Stomach (tissue), 8 donors: ENCODE measurements at regions not wholly inside any gene's neighbourhood (a gene's known extent, or its start where the extent isn't known, plus 50 kb on each side); places are given as distances from the start of the nearest gene placed in this dataset.

ENCODE experiments used
- DNase-seq, 2 donors: peaks; one replicate each; pipeline versions ENCODE4 v3.0.0 to v3.0.0-alpha.2; 2013 to 2019
- H3K27ac ChIP-seq, 5 donors: fragments of 200-600 bp in 4 of 5; sonication (generic) in 4 of 5; one replicate each; pipeline ENCODE4 v1.5.1; 2013 to 2019; ENCODE audit warnings: mild to moderate bottlenecking in 1 of 5, moderate library complexity in 1 of 5
- H3K27me3 ChIP-seq, 3 donors: fragments of 200-600 bp; sonication (generic); one replicate each; pipeline ENCODE4 v1.5.1; 2017 to 2019; ENCODE audit warnings: mixed run types in 1 of 3
- H3K36me3 ChIP-seq, 4 donors: fragments of 200-600 bp; sonication (generic); 1 replicate in 3 of 4; 2 replicates in 1 of 4; pipeline ENCODE4 v1.5.1; 2016 to 2019
- H3K4me1 ChIP-seq, 4 donors: fragments of 200-600 bp; sonication (generic); one replicate each; pipeline ENCODE4 v1.5.1; 2016 to 2019
- H3K4me3 ChIP-seq, 4 donors: fragments of 200-600 bp; sonication (generic) in 3 of 4; one replicate each; pipeline ENCODE4 v1.5.1; 2016 to 2019; ENCODE audit warnings: mild to moderate bottlenecking in 1 of 4
- H3K9me3 ChIP-seq, 4 donors: fragments of 200-600 bp; sonication (generic); one replicate each; pipeline ENCODE4 v1.5.1; 2016 to 2019
- EP300 ChIP-seq: sonication (generic); formaldehyde crosslinking; IDR thresholded peaks from one replicate; pipeline ENCODE4 v1.6.1; 2017; ENCODE audit warnings: antibody characterized with exemption
- POLR2A ChIP-seq, 4 donors: fragments of 450-650 bp; IDR thresholded peaks; one replicate each; pipeline ENCODE4 v1.6.1; 2016; ENCODE audit warnings: antibody characterized with exemption in 4 of 4, control low read depth in 2 of 4, mild to moderate bottlenecking in 1 of 4, moderate library complexity in 1 of 4
- POLR2AphosphoS5 ChIP-seq, 3 donors: sonication (generic); formaldehyde crosslinking; IDR thresholded peaks; one replicate each; pipeline ENCODE4 v1.6.1; 2016; ENCODE audit warnings: antibody characterized with exemption in 3 of 3
- WGBS, 5 donors: extraction: QIAGEN DNeasy Blood & Tissue Kit in 3 of 5; methylation state at CpG; one replicate each; pipeline versions ENCODE4 v1.1.5 to v1.1.7; 2013 to 2018; 5-methylcytosine and 5-hydroxymethylcytosine counted together
- intact Hi-C: fragments of 100-400 bp; cut with DNase I; formaldehyde crosslinking; loops from one replicate; pipeline ENCODE4 v1.15.1; 2023; ENCODE audit warnings: low total_unique reads
- TF ChIP-seq, protein P1 (sequence below), 7 experiments: fragments of 450-650 bp in 4 of 7; fragments of 200-600 bp in 3 of 7; sonication (generic) in 3 of 7; IDR thresholded peaks; one replicate each; pipeline ENCODE4 v1.5.1; 2016 to 2019; ENCODE audit warnings: antibody characterized with exemption in 7 of 7, control low read depth in 2 of 7, mild to moderate bottlenecking in 1 of 7
- donor health status: healthy with polysubstance abuse.
- donor health status: Bipolar disorder and iron deficiency.
- donor health status: healthy.

DNA sequence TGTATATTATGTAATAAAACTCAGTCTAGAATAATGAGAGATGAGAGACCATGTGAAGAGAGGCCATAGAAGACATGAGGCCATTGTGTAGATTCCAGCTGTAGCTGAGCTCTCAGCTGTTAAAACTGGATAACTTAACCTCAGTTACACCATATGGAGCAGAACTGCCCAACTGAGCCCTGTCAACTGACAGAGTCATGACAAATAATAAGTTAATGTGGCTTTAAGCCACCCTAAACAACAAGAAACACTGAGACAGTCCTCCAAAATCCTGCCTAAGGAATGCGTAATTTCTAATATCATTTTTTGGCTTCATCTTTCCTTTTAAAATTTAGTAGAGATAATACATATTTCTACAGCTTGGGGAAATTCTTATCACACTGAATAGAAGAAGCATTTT is 580.0 kb upstream of the RGS18 start:
- TF ChIP-seq POLR2A (IDR thresholded peaks at IDR 0.05) = no peak
- TF ChIP-seq, protein P1, sequence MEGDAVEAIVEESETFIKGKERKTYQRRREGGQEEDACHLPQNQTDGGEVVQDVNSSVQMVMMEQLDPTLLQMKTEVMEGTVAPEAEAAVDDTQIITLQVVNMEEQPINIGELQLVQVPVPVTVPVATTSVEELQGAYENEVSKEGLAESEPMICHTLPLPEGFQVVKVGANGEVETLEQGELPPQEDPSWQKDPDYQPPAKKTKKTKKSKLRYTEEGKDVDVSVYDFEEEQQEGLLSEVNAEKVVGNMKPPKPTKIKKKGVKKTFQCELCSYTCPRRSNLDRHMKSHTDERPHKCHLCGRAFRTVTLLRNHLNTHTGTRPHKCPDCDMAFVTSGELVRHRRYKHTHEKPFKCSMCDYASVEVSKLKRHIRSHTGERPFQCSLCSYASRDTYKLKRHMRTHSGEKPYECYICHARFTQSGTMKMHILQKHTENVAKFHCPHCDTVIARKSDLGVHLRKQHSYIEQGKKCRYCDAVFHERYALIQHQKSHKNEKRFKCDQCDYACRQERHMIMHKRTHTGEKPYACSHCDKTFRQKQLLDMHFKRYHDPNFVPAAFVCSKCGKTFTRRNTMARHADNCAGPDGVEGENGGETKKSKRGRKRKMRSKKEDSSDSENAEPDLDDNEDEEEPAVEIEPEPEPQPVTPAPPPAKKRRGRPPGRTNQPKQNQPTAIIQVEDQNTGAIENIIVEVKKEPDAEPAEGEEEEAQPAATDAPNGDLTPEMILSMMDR (IDR thresholded peaks at IDR 0.05) = no peak
- no peak for TF ChIP-seq EP300
- TF ChIP-seq POLR2AphosphoS5 (IDR thresholded peaks at IDR 0.05) = no peak
- WGBS, 5 donors = 74 to 95% (median 93%) methylated on average over 1 of the region's 1 CpG
- no peak overlapping the region for H3K4me3 ChIP-seq
- no peaks in the 10 kb centered on the region for H3K4me1 ChIP-seq
- H3K27me3 ChIP-seq = no peaks in the 10 kb centered on the region
- H3K9me3 ChIP-seq = no peaks in the 10 kb centered on the region
- H3K36me3 ChIP-seq = no peaks in the 10 kb centered on the region
- peak in 1 of 2 donors; percentile 19 for DNase-seq
- no peak overlapping the region for H3K27ac ChIP-seq
- intact Hi-C loops = no loop called here

DNA sequence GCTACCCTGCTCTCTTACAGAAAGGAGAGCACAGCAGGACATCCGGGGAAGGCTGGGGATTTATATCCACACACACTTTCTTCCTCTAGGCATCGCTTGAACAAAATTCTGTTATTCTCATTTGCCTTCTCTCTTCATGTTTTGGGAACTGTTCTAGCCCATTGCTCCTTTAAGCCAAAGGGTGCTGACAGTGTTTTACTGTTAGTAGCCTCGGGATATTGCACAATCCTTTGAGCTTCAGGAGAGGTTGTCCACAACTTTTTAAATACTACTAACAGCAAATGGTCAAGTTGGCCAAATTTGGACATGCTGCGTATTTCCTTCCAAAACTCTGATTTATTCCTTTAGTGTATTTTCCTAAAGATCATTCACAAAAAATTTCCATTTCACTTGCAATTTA is 579.2 kb upstream of the RGS18 start:
- Histone ChIP-seq H3K27ac (no peak overlapping the region), H3K9me3 (no peaks in the 10 kb centered on the region), H3K27me3 (no peaks in the 10 kb centered on the region), H3K36me3 (no peaks in the 10 kb centered on the region), H3K4me3 (no peak overlapping the region), H3K4me1 (no peaks in the 10 kb centered on the region)
- intact Hi-C loops = no loop called here
- 75 to 85% (median 81%) methylated on average over 4 of the region's 4 CpGs for WGBS, 5 donors
- no peak for DNase-seq
- TF ChIP-seq, protein P1 (IDR thresholded peaks at IDR 0.05) = no peak
- no peak for TF ChIP-seq POLR2A (IDR thresholded peaks at IDR 0.05)
- TF ChIP-seq EP300 = no peak
- no peak for TF ChIP-seq POLR2AphosphoS5 (IDR thresholded peaks at IDR 0.05)

DNA sequence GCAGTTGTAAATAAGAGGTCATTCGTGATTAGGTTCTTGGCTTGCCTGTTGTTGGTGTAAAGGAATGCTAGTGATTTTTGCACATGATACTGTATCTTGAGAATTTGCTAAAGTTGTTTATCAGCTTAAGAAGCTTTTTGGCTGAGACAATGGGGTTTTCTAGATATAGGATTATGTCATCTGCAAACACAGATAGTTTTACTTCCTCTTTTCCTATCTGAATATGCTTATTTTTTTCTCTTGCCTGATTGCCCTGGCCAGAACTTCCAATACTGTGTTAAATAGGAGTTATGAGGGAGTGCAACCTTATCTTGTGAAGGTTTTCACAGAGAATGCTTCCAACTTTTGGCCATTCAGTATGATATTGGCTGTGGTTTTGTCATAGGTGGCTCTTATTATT is 576.1 kb upstream of the RGS18 start:
- no peaks in the 10 kb centered on the region for H3K36me3 ChIP-seq
- no peaks in the 10 kb centered on the region for H3K4me1 ChIP-seq
- no peaks in the 10 kb centered on the region for H3K27me3 ChIP-seq
- TF ChIP-seq EP300 (no peak), POLR2A (IDR thresholded peaks at IDR 0.05) (no peak), POLR2AphosphoS5 (IDR thresholded peaks at IDR 0.05) (no peak)
- TF ChIP-seq, protein P1 (IDR thresholded peaks at IDR 0.05) = no peak
- intact Hi-C loops = no loop called here
- 11 to 40% (median 26%) methylated on average over 1 of the region's 1 CpG for WGBS, 5 donors
- H3K27ac ChIP-seq = no peak overlapping the region
- H3K9me3 ChIP-seq = no peaks in the 10 kb centered on the region
- H3K4me3 ChIP-seq = no peak overlapping the region
- DNase-seq = no peak

DNA sequence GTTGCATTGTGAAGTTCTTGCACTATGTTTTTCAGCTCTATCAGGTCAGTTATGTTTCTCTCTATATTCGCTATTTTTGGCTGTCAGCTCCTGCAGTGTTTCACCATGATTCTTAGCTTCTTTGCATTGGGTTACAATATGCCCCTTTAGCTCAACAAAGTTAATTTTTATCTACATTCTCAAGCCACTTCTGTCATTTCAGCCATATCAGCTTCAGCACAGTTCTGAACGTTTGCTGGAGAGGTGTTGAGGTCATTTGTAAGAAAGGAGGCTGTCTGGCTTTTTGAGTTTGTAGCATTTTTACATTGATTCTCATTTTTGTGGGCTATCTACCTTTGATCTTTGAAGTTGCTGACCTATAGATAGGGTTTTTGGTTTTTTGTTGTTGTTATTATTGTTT is 573.2 kb upstream of the RGS18 start:
- DNase-seq = no peak
- no peaks in the 10 kb centered on the region for H3K9me3 ChIP-seq
- no peak overlapping the region for H3K27ac ChIP-seq
- no peaks in the 10 kb centered on the region for H3K4me1 ChIP-seq
- WGBS, 5 donors = 53 to 77% (median 60%) methylated on average over 2 of the region's 2 CpGs
- intact Hi-C loops = no loop called here
- H3K27me3 ChIP-seq = no peaks in the 10 kb centered on the region
- no peak for TF ChIP-seq EP300
- no peak overlapping the region for H3K4me3 ChIP-seq
- no peaks in the 10 kb centered on the region for H3K36me3 ChIP-seq

DNA sequence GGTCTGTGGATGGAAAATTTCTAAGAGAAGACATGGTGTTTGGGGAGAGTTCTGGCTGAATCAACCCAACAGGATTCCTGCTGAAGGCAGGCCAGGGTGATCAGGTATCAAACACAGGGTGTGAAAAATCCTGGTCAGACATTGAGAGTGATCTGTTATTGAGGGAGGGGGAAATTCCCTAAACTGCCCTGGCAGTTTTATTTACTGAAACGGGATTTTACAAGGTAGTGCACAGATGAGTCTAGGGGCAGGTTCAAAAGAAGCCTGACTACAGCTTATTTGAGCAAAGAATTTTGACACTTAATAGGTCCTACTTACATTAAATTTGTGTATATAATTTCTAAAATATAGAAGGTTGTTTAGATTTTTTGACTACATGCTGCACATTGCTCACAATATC is 569.4 kb upstream of the RGS18 start:
- Histone ChIP-seq H3K27me3 (no peaks in the 10 kb centered on the region), H3K4me1 (peaks cover 0 to 8% (median 0%) of the 10 kb centered on the region in 4 donors), H3K36me3 (no peaks in the 10 kb centered on the region), H3K4me3 (no peak overlapping the region), H3K9me3 (no peaks in the 10 kb centered on the region), H3K27ac (no peak overlapping the region)
- DNase-seq = no peak
- intact Hi-C loops = no loop called here
- WGBS, 5 donors = 76 to 88% (median 78%) methylated on average over 1 of the region's 1 CpG
- TF ChIP-seq POLR2A (IDR thresholded peaks at IDR 0.05) (no peak), POLR2AphosphoS5 (IDR thresholded peaks at IDR 0.05) (no peak), EP300 (no peak)
- TF ChIP-seq, protein P1 (IDR thresholded peaks at IDR 0.05) = no peak
